ENCODE measurements at regions not wholly inside any gene's neighbourhood (a gene's known extent, or its start where the extent isn't known, plus 50 kb on each side); places are given as distances from the start of the nearest gene placed in this dataset.

GRCh38 chr3:128569756-128570155 lies 76.8 kb upstream of the GATA2 start:
- in situ Hi-C loops (cut with HindIII; ENCODE audit: low pct_ligation_motif_present, low pct_unique_long_range_greater_than_20kb, low sequenced_read_pairs): no loop called here
- DNase-seq: no peak

- no peak for DNase-seq
- in situ Hi-C loops (cut with HindIII; ENCODE audit: low pct_ligation_motif_present, low pct_unique_long_range_greater_than_20kb, low sequenced_read_pairs): no loop called here
Measured at GRCh38 chr3:128568602-128569490, 75.8 kb upstream of the GATA2 start.

- no peak for DNase-seq
- in situ Hi-C loops (cut with HindIII; ENCODE audit: low pct_ligation_motif_present, low pct_unique_long_range_greater_than_20kb, low sequenced_read_pairs): no loop called here
Measured at GRCh38 chr3:128567705-128568356, 74.8 kb upstream of the GATA2 start.

- in situ Hi-C loops (cut with HindIII; ENCODE audit: low pct_ligation_motif_present, low pct_unique_long_range_greater_than_20kb, low sequenced_read_pairs): no loop called here
- DNase-seq: no peak
Measured at GRCh38 chr3:128567141-128567540, 74.1 kb upstream of the GATA2 start.

- in situ Hi-C loops (cut with HindIII; ENCODE audit: low pct_ligation_motif_present, low pct_unique_long_range_greater_than_20kb, low sequenced_read_pairs): no loop called here
- DNase-seq: no peak
Measured at GRCh38 chr3:128563439-128563838, 70.4 kb upstream of the GATA2 start.

DNA sequence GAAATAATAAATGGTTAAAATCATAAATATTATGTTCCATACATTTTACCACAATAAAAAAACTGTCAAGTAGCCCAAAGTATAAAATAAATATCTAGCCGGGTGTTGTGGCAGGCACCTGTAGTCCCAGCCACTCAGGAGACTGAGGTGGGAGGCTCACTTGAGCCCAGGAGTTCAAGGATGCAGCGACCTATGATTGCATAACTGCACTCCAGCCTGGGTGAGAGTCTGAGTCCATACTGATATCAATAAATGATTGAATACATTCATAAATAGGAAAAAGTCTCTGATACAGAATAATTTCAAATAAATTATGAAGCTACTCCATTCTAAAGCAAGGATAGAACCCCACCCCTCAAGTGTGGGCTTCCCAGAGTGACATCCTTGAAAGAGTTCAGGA lies 68.5 kb upstream of the GATA2 start:
- DNase-seq: no peak
- in situ Hi-C loops (cut with HindIII; ENCODE audit: low pct_ligation_motif_present, low pct_unique_long_range_greater_than_20kb, low sequenced_read_pairs): no loop called here

DNA sequence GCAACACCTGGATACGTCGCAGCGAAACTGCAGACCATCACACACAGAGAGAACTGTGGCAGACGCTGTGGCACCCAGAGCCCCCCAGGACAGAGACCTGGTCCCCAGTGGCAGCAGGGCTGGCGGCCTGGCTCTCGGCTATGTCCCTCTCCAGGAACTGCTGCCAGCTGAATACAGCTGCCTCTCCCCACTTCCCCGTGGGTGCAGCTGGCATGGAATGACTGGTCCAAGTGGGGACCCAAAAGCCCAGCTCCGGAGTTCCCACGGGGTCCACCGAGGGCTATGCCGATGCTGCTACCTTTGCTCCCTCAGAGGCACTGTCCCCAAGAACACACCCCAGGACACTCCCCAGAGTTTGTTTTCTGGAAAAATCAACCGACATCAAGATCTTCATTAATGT lies 67.8 kb upstream of the GATA2 start:
- in situ Hi-C loops (cut with HindIII; ENCODE audit: low pct_ligation_motif_present, low pct_unique_long_range_greater_than_20kb, low sequenced_read_pairs): no loop called here
- no peak for DNase-seq

GRCh38 chr3:128559486-128560225 lies 66.7 kb upstream of the GATA2 start:
- in situ Hi-C loops (cut with HindIII; ENCODE audit: low pct_ligation_motif_present, low pct_unique_long_range_greater_than_20kb, low sequenced_read_pairs): no loop called here
- no peak for DNase-seq

DNA sequence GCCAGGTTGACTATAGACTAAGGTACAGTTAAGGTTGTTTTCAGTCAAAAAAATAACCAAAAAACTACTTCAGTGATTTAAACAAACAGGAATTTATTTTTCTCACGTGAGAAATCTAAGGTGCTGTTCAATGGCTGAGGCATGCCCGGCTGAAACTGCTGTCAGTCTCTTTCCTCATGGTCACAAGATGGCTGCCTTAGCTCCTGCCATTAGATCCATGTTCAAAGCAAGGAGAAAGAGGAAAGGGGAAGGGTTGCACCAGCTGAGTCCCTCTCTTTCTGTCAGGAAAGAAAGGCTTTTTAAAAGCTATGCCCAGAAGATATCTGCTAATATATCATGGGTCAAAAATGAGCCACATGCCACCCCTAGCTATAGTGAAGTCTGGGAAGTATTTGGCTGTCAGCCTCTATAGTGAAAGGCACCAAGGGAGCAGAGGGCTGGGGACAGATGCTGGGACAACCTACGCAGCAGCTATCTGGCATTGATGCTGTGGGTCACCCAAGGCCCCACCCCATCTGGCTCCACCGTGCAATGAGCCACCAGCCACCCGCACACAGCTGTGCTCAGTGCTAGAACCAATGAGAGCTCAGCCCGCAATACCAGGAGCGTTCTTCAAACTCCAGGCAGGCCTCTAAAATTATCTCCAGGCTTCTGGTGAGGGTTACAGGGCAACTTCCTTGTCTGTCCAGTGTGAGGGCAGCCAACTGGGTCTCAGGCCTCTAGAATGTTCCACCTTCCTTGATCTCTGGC lies 64.7 kb upstream of the GATA2 start:
- in situ Hi-C loops (cut with HindIII; ENCODE audit: low pct_ligation_motif_present, low pct_unique_long_range_greater_than_20kb, low sequenced_read_pairs): no loop called here
- no peak for DNase-seq

DNA sequence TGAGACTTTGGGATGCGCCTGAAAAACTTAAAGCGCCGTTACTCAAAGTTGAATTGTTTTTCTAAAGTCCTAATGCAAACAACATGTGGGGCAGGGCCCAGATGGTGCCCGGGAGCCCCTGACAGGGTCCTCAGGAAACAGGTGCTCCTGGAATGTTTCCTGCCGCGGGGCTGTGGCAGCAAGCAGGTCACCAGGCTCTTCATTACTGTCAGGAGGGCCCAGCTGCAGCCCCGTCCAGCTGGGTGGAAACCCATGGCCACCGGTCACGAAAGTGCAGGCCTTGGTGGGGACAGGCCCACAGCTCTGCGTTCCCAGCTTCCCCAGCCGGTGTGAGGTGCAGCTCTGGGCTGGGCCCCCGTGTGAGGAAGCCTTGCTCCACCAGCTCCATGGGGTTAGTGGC lies 63.9 kb upstream of the GATA2 start:
- DNase-seq: no peak
- in situ Hi-C loops (cut with HindIII; ENCODE audit: low pct_ligation_motif_present, low pct_unique_long_range_greater_than_20kb, low sequenced_read_pairs): no loop called here

DNA sequence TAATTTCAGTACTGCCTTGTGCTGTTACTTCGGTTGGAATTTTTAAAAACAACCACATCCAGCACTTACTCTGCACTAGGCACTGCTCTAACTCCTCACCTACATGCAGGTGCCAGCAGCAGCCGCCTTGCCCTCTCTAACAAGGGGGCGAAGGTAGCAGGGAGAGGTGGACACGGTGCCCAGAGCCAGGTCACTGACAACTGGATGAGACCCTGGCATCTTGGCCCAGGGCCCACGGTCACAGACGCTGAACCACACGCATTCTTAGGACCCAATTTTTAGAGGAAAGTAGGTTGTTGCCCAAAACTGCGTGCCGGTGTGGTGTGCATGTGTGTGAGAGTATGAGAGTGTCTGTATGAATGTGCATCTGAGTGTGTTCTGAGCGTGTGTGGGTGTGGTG lies 63.4 kb upstream of the GATA2 start:
- in situ Hi-C loops (cut with HindIII; ENCODE audit: low pct_ligation_motif_present, low pct_unique_long_range_greater_than_20kb, low sequenced_read_pairs): no loop called here
- no peak for DNase-seq

- no peak for DNase-seq
- in situ Hi-C loops (cut with HindIII; ENCODE audit: low pct_ligation_motif_present, low pct_unique_long_range_greater_than_20kb, low sequenced_read_pairs): no loop called here
Measured at GRCh38 chr3:128555841-128556240, 62.8 kb upstream of the GATA2 start.

GRCh38 chr3:128555098-128555825 lies 62.3 kb upstream of the GATA2 start:
- DNase-seq: no peak
- in situ Hi-C loops (cut with HindIII; ENCODE audit: low pct_ligation_motif_present, low pct_unique_long_range_greater_than_20kb, low sequenced_read_pairs): no loop called here

GRCh38 chr3:128554465-128555097 lies 61.6 kb upstream of the GATA2 start:
- no peak for DNase-seq
- in situ Hi-C loops (cut with HindIII; ENCODE audit: low pct_ligation_motif_present, low pct_unique_long_range_greater_than_20kb, low sequenced_read_pairs): no loop called here

- in situ Hi-C loops (cut with HindIII; ENCODE audit: low pct_ligation_motif_present, low pct_unique_long_range_greater_than_20kb, low sequenced_read_pairs): no loop called here
- DNase-seq: peak; percentile 6
Measured at GRCh38 chr3:128554100-128554464, 61.1 kb upstream of the GATA2 start.

DNA sequence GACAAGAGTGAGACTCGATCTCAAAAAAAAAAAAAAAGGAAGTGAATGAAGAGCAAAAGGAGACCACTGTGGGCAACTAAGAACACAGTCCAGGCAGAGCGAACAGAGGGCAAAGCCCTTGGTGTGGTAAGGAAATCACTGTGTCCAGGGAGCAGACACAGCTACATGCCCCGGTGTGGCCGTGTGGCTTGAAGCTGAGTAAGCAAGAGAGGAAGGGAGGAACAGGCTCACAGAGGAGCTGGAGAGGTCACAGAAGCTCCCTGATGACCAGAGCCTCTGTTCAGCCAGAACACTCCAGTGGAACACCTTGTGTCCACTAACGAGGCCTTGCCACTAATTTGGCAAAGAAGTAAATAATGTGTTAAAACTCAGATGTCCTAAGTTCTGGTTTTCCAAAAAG lies 60.6 kb upstream of the GATA2 start:
- no peak for DNase-seq
- in situ Hi-C loops (cut with HindIII; ENCODE audit: low pct_ligation_motif_present, low pct_unique_long_range_greater_than_20kb, low sequenced_read_pairs): no loop called here

DNA sequence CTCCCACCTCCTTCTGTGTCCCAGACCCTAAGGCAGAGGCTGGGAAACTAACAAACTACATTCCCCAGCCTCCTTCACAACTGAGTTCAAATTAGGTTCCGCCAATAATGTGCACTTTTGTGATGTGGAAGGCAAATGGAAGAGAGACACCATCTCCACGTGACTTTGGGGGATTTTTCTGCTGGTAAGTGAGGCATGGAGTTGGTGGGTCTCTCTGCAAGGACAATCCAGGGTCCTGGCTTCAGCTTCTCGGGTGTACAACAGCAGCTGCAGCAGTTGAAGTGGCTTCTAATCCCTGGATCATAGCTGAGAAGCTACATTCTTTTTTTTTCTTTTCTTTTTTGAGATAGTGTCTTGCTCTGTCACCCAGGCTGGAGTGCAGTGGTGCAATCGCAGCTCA lies 58.9 kb upstream of the GATA2 start:
- no peak for DNase-seq
- in situ Hi-C loops (cut with HindIII; ENCODE audit: low pct_ligation_motif_present, low pct_unique_long_range_greater_than_20kb, low sequenced_read_pairs): no loop called here

DNA sequence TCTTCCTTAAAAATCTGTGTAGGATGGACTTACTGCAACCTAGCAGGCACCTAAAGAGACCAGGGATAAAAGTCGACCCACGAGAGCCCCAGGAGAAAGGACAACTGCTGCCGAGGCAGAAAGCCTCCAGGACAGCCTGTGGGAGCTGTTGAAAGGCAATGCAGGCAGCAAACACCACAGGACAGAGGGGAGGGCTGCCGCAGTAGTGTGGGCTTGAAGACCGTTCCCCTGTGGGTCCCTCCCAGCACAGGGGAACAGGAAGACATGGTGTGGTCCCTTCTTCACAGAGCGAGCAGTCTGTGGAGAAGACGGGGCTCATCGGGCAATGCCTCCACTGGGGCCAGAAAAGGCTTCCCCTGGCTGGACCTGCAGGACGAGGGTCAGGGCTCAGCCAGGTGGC lies 58.5 kb upstream of the GATA2 start:
- in situ Hi-C loops (cut with HindIII; ENCODE audit: low pct_ligation_motif_present, low pct_unique_long_range_greater_than_20kb, low sequenced_read_pairs): no loop called here
- DNase-seq: no peak

Data from ACHN (cell line).